ENCODE measurements at regions not wholly inside any gene's neighbourhood (a gene's known extent, or its start where the extent isn't known, plus 50 kb on each side); places are given as distances from the start of the nearest gene placed in this dataset.

- TF ChIP-seq PRDM10 (CRISPR knock-in tag; IDR thresholded peaks at IDR 0.05; ENCODE audit: low read depth): no peak
- no peak for TF ChIP-seq TSC22D2 (CRISPR knock-in tag; IDR thresholded peaks at IDR 0.05; ENCODE audit: borderline replicate concordance)
- TF ChIP-seq ZNF644 (CRISPR knock-in tag; IDR thresholded peaks at IDR 0.05; ENCODE audit: low read depth): no peak
- TF ChIP-seq IRX3 (CRISPR knock-in tag; IDR thresholded peaks at IDR 0.05; ENCODE audit: borderline replicate concordance, low read depth): no peak
- TF ChIP-seq GPN1 (CRISPR knock-in tag; IDR thresholded peaks at IDR 0.05; ENCODE audit: borderline replicate concordance): no peak
- TF ChIP-seq MYPOP (CRISPR knock-in tag; IDR thresholded peaks at IDR 0.05): no peak
- TF ChIP-seq ATRX (CRISPR knock-in tag; IDR thresholded peaks at IDR 0.05; ENCODE audit: borderline replicate concordance): no peak
These were observed 152.2 kb upstream of the MPHOSPH6 start (continued) for GRCh38 chr16:82322177-82322576.

- FAIRE-seq (no peak), ATAC-seq (no peak), DNase-seq (ENCODE audit: low spot score) (no peak)
- H3K4me3 ChIP-seq (replicated peaks in 1 of 3; ENCODE audit: insufficient read depth in 1 of 3, low read depth in 2 of 3, low read length in 3 of 3): no peak overlapping the region
- TF ChIP-seq CENPBD1 (CRISPR knock-in tag; IDR thresholded peaks at IDR 0.05; ENCODE audit: borderline replicate concordance, low read depth): no peak
- no peak for TF ChIP-seq IRF9 (CRISPR knock-in tag; IDR thresholded peaks at IDR 0.05; ENCODE audit: borderline replicate concordance)
- no peak for TF ChIP-seq ZSCAN21 (CRISPR knock-in tag; IDR thresholded peaks at IDR 0.05; ENCODE audit: borderline replicate concordance)
- no peak for TF ChIP-seq ZMAT5 (CRISPR knock-in tag; IDR thresholded peaks at IDR 0.05; ENCODE audit: borderline replicate concordance, low read depth)
- no peak for TF ChIP-seq ZNF235 (CRISPR knock-in tag; IDR thresholded peaks at IDR 0.05; ENCODE audit: borderline replicate concordance)
- no peak for TF ChIP-seq HOMEZ (CRISPR knock-in tag; IDR thresholded peaks at IDR 0.05; ENCODE audit: low read depth)
- no peak for TF ChIP-seq MAX (IDR thresholded peaks at IDR 0.05)
- WGBS (ENCODE audit: low lambda C conversion rate): 86% methylated on average over 1 of the region's 1 CpG
- H2AFZ ChIP-seq (ENCODE audit: low read length): no peak overlapping the region
- POLR2A ChIA-PET: no interaction called here
- no peaks in the 10 kb centered on the region for H4K20me1 ChIP-seq (ENCODE audit: insufficient read depth, low read length)
- no peak overlapping the region for H3K27ac ChIP-seq (ENCODE audit: extremely low read length, insufficient read depth, low read length)
- no TSS peak for BruUV-seq (replicated peaks)
- CTCF ChIA-PET (ENCODE audit: low intra/inter-chr PET ratio, low total read pairs): no interaction called here
- H3K4me2 ChIP-seq (ENCODE audit: low read depth, low read length): no peak overlapping the region
- H3K4me1 ChIP-seq (ENCODE audit: insufficient read depth, low read length): no peaks in the 10 kb centered on the region
- H3K27me3 ChIP-seq (ENCODE audit: control insufficient read depth in 1 of 2, insufficient read depth in 2 of 2, low read length in 2 of 2): no peaks in the 10 kb centered on the region
- in situ Hi-C loops (cut with HindIII; ENCODE audit: extremely low pct_ligation_motif_present, low pct_unique_long_range_greater_than_20kb) (no loop called here), intact Hi-C loops (cut with micrococcal nuclease; ENCODE audit: unreplicated experiment) (no loop called here)
- no peaks in the 10 kb centered on the region for H3K79me2 ChIP-seq (ENCODE audit: insufficient read depth, low read length)
- no peaks in the 10 kb centered on the region for H3K36me3 ChIP-seq (replicated peaks in 1 of 2; ENCODE audit: control insufficient read depth in 1 of 2, insufficient read depth in 2 of 2, low read length in 2 of 2)
- H3K9ac ChIP-seq (ENCODE audit: insufficient read depth, low read depth, low read length): no peak overlapping the region
- peaks cover 19% of the 10 kb centered on the region for H3K9me3 ChIP-seq (ENCODE audit: low read length)
These were observed 149.0 kb upstream of the MPHOSPH6 start for GRCh38 chr16:82319038-82319437.
